NCI-H82 (cell line): ENCODE measurements at regions not wholly inside any gene's neighbourhood (a gene's known extent, or its start where the extent isn't known, plus 50 kb on each side); places are given as distances from the start of the nearest gene placed in this dataset.
A peak's percentile ranks its signal among the peaks of the same experiment; 100 is the strongest.
"Not testable (repeated sequence)": the region's sequence is repeated elsewhere in the genome, so short reads cannot be mapped to it uniquely, and the experiment has no call there.

ENCODE experiments used
- DNase-seq: peaks from one replicate; lab custom pipeline; 2025; lab: John Stamatoyannopoulos, UW

- no peak for DNase-seq
These were observed 52.7 kb downstream of the COL6A6 start for GRCh38 chr3:130569461-130570365.

GRCh38 chr3:130572769-130573168, 55.8 kb downstream of the COL6A6 start:
- no peak for DNase-seq

- no peak for DNase-seq
These were observed 59.6 kb downstream of the COL6A6 start for GRCh38 chr3:130576375-130577266.

- DNase-seq = no peak
These were observed 65.6 kb downstream of the COL6A6 start for GRCh38 chr3:130582457-130583153.

- not testable (repeated sequence) for DNase-seq
These were observed 77.8 kb downstream of the COL6A6 start for GRCh38 chr3:130594749-130595148.

- DNase-seq = no peak
These were observed 79.5 kb downstream of the COL6A6 start for GRCh38 chr3:130596484-130596883.

- DNase-seq = peak; percentile 4
These were observed 84.5 kb downstream of the COL6A6 start for GRCh38 chr3:130601442-130601971.

- no peak for DNase-seq
These were observed 87.8 kb downstream of the COL6A6 start for GRCh38 chr3:130604806-130605205.

GRCh38 chr3:130606336-130606735, 89.4 kb downstream of the COL6A6 start:
- no peak for DNase-seq

- no peak for DNase-seq
These were observed 90.7 kb downstream of the COL6A6 start for GRCh38 chr3:130607553-130608154.

- no peak for DNase-seq
These were observed 92.4 kb downstream of the COL6A6 start for GRCh38 chr3:130609166-130609979.

GRCh38 chr3:130619196-130619595, 102.2 kb downstream of the COL6A6 start:
- DNase-seq = no peak

- DNase-seq = no peak
These were observed 104.8 kb downstream of the COL6A6 start for GRCh38 chr3:130621824-130622223.

GRCh38 chr3:130626049-130626448, 109.1 kb downstream of the COL6A6 start:
- no peak for DNase-seq

- no peak for DNase-seq
These were observed 110.3 kb downstream of the COL6A6 start for GRCh38 chr3:130627143-130627855.

- no peak for DNase-seq
These were observed 110.9 kb downstream of the COL6A6 start for GRCh38 chr3:130627882-130628281.
